ENCODE measurements at regions not wholly inside any gene's neighbourhood (a gene's known extent, or its start where the extent isn't known, plus 50 kb on each side); places are given as distances from the start of the nearest gene placed in this dataset.

DNA sequence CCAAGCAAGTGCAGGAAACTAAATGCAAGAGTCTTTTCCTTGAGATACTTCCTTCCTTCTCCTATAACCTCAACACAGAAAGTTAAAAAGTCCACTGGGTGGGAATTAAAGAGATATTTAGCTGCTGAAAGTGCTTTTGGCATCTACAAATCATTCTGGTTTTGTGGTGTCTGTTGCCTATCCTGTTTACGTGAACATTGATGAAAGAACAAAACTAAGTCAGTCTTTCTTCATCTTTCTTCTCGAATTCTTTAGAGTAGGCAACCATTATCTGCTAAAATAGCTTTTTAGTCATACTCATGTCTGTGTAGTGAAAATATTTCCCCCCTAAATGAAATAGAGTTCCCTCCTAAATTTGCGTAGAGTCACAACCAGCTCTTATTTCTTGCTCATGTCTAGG lies 838.6 kb downstream of the GATA3 start:
- no peak overlapping the region for H3K4me3 ChIP-seq (ENCODE audit: control insufficient read depth, low read depth, low read length)
- TF ChIP-seq, protein P1, sequence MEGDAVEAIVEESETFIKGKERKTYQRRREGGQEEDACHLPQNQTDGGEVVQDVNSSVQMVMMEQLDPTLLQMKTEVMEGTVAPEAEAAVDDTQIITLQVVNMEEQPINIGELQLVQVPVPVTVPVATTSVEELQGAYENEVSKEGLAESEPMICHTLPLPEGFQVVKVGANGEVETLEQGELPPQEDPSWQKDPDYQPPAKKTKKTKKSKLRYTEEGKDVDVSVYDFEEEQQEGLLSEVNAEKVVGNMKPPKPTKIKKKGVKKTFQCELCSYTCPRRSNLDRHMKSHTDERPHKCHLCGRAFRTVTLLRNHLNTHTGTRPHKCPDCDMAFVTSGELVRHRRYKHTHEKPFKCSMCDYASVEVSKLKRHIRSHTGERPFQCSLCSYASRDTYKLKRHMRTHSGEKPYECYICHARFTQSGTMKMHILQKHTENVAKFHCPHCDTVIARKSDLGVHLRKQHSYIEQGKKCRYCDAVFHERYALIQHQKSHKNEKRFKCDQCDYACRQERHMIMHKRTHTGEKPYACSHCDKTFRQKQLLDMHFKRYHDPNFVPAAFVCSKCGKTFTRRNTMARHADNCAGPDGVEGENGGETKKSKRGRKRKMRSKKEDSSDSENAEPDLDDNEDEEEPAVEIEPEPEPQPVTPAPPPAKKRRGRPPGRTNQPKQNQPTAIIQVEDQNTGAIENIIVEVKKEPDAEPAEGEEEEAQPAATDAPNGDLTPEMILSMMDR (conservative IDR thresholded peaks at IDR 0.05; ENCODE audit: control insufficient read depth, insufficient read depth, low read depth, low read length) = no peak
- no peak for DNase-seq (ENCODE audit: low read depth)

DNA sequence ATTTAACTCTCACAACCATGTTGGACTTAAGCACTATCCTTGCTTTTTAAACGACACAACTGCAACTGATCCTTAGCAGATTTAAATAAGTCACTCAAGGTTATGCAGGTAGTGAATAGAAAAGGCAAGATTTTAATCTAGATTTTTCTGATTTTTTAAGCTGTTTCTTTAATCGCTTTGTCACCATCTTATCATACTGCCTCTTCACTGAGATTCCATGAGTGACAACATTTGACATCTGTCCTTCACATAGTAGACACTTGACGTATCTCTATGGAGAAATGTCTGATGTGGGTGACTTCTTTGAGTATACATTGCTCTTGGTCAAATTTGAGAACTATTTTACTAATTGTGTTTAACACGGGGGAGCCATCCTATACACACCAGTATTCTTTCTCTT lies 839.7 kb downstream of the GATA3 start:
- DNase-seq (ENCODE audit: low read depth) = no peak
- H3K4me3 ChIP-seq (ENCODE audit: control insufficient read depth, low read depth, low read length) = no peak overlapping the region
- TF ChIP-seq, protein P1 (conservative IDR thresholded peaks at IDR 0.05; ENCODE audit: control insufficient read depth, insufficient read depth, low read depth, low read length) = no peak

GRCh38 chr10:8897769-8898168 lies 843.3 kb downstream of the GATA3 start:
- TF ChIP-seq, protein P1 (conservative IDR thresholded peaks at IDR 0.05; ENCODE audit: control insufficient read depth, insufficient read depth, low read depth, low read length) = no peak
- no peak for DNase-seq (ENCODE audit: low read depth)
- H3K4me3 ChIP-seq (ENCODE audit: control insufficient read depth, low read depth, low read length) = no peak overlapping the region

DNA sequence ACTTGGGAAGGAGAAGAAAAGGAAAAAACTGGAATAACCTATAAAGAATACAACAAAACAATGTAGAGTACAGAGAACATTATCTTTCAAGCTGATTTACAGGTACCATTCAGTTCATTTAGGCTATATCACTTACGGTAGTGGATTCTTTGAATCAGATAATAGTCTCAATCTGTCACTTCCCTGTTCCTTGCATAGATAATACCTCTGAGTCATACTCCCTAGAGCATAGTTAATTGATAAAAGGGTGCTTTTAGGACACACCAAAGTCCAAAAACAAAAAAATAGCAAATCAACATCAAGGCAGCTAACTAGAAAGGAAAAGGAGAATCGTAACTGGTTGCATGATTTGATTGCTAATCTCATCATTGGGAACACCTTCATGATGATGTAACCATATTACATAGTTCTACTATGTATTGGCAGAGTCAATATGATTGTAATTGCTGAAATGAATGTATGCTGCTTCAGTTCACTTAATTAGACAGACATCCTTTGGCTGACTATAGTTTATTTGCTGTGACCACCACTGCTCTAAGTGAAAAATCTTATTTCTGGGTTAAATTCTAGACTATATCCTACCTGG lies 844.4 kb downstream of the GATA3 start:
- TF ChIP-seq, protein P1 (conservative IDR thresholded peaks at IDR 0.05; ENCODE audit: control insufficient read depth, insufficient read depth, low read depth, low read length) = no peak
- DNase-seq (ENCODE audit: low read depth) = no peak
- no peak overlapping the region for H3K4me3 ChIP-seq (ENCODE audit: control insufficient read depth, low read depth, low read length)

DNA sequence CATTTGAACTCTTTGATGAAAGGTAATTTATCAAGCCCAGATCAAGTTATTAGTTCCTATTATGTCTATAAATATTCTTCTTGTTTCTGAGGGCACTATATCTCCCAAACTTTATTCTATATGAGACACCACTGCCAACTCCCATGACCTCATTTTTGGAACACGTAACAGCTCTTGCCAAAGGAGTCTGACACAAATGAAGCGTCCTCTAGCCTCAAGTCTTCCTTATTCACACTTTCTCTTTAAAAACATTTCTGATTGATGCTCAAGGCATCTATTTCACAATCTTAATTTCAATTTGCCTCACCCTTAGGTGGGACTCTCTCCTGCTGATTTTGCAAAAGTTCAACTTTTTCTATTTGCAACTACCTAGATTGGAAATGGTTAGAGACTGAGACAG lies 848.4 kb downstream of the GATA3 start:
- TF ChIP-seq, protein P1 (conservative IDR thresholded peaks at IDR 0.05; ENCODE audit: control insufficient read depth, insufficient read depth, low read depth, low read length) = no peak
- no peak overlapping the region for H3K4me3 ChIP-seq (ENCODE audit: control insufficient read depth, low read depth, low read length)
- DNase-seq (ENCODE audit: low read depth) = no peak

DNA sequence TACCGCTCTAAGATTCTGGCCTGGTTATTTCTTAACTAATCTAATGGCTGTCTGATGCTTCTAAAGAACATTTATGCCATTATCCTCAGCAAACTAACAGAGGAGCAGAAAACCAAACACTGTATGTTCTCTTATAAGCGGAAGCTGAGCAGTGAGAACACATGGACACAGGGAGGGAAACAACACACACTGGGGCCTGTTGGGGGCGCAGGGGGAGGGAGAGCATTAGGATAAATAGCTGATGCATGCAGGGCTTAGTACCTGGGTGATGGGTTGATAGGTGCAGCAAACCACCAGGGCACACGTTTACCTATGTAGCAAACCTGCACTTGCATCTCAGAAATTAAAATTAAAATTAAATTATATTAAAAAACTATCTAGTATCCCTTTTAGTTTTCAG lies 853.5 kb downstream of the GATA3 start:
- DNase-seq (ENCODE audit: low read depth) = no peak
- TF ChIP-seq, protein P1 (conservative IDR thresholded peaks at IDR 0.05; ENCODE audit: control insufficient read depth, insufficient read depth, low read depth, low read length) = no peak
- no peak overlapping the region for H3K4me3 ChIP-seq (ENCODE audit: control insufficient read depth, low read depth, low read length)

GRCh38 chr10:8910314-8910713 lies 855.8 kb downstream of the GATA3 start:
- DNase-seq (ENCODE audit: low read depth) = no peak
- TF ChIP-seq, protein P1 (conservative IDR thresholded peaks at IDR 0.05; ENCODE audit: control insufficient read depth, insufficient read depth, low read depth, low read length) = no peak
- no peak overlapping the region for H3K4me3 ChIP-seq (ENCODE audit: control insufficient read depth, low read depth, low read length)
